Lower leg skin (tissue), 3 donors: ENCODE measurements at regions not wholly inside any gene's neighbourhood (a gene's known extent, or its start where the extent isn't known, plus 50 kb on each side); places are given as distances from the start of the nearest gene placed in this dataset.

Source experiments
- CTCF ChIP-seq, 3 donors: fragments of 450-650 bp; IDR thresholded peaks; one replicate each; pipeline ENCODE4 v1.5.1; 2016; ENCODE audit warnings: antibody characterized with exemption in 3 of 3, mild to moderate bottlenecking in 3 of 3, moderate library complexity in 2 of 3
- POLR2A ChIP-seq, 2 donors: fragments of 450-650 bp; IDR thresholded peaks; one replicate each; pipeline ENCODE4 v1.6.1; 2016 to 2017; ENCODE audit warnings: antibody characterized with exemption in 2 of 2, mild to moderate bottlenecking in 1 of 2, moderate library complexity in 1 of 2

DNA sequence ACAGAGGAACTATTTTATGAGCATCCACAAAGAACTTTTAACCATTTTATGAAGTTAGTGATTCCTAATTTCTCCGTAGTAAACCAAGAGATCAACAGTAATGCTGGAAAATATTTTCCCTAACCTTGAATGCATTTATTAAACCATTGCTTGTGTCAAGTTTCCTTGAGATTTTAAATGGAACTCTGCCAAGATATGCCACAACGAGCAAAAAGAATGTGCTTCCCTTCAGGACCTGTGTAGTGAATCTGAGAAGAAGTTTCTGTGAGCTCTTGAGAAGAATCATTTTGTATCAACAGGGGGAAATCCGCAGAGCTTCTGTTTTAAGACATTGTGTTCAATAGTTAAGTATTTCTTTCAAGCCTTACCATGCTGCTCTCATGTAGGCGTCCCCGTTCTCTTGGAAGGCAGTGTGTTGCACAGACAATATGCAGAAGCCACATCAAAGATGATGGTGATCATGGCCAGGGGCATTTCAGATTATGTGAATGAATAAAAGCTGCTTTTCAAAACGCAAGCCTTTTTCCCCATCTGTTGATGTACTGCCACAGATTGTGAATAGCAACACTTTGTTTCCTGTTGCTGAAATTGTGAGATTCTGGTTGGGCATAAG lies 439.8 kb downstream of the BMP2 start:
- TF ChIP-seq CTCF (IDR thresholded peaks at IDR 0.05) (no peak), POLR2A (IDR thresholded peaks at IDR 0.05) (no peak)
